CD4-positive, CD25-positive, alpha-beta regulatory T cell (primary cell): ENCODE measurements at regions not wholly inside any gene's neighbourhood (a gene's known extent, or its start where the extent isn't known, plus 50 kb on each side); places are given as distances from the start of the nearest gene placed in this dataset.

ENCODE experiments used
- ATAC-seq, 2 donors: fragments of 150-1000 bp; cut with Tn5 transposase; one replicate each; pipeline ENCODE4 v1.10.0; 2021; ENCODE audit warnings: low read depth in 2 of 2, moderate number of reproducible peaks in 2 of 2, moderate library complexity in 1 of 2
- DNase-seq, 3 donors: peaks; one replicate each; pipeline versions ENCODE4 v3.0.0 to v3.0.0-alpha.2; 2012 to 2022; ENCODE audit warnings: mixed read lengths in 1 of 3
- H3K27ac ChIP-seq: one replicate; pipeline ENCODE4 v1.7.0; 2013; ENCODE audit warnings: mild to moderate bottlenecking, low read length; ENCODE audit not compliant: insufficient read depth, poor library complexity, severe bottlenecking
- H3K27me3 ChIP-seq: one replicate; pipeline ENCODE4 v1.7.0; 2013; ENCODE audit warnings: low read length; ENCODE audit not compliant: control insufficient read depth, insufficient read depth
- H3K36me3 ChIP-seq: one replicate; pipeline ENCODE4 v1.7.0; 2013; ENCODE audit warnings: mild to moderate bottlenecking, low read length, moderate library complexity; ENCODE audit not compliant: control insufficient read depth, insufficient read depth
- H3K4me1 ChIP-seq: 2 replicates; pipeline ENCODE4 v1.7.0; 2013; ENCODE audit warnings: mild to moderate bottlenecking, low read length; ENCODE audit not compliant: insufficient read depth, control insufficient read depth, poor library complexity, severe bottlenecking
- H3K4me3 ChIP-seq: one replicate; pipeline ENCODE4 v1.7.0; 2013; ENCODE audit warnings: low read depth, mild to moderate bottlenecking, low read length, moderate library complexity
- H3K9me3 ChIP-seq, 2 experiments: 1 replicate in 1 of 2; 2 replicates in 1 of 2; pipeline ENCODE4 v1.7.0; 2013; ENCODE audit warnings: low read length in 2 of 2, mild to moderate bottlenecking in 1 of 2, moderate library complexity in 1 of 2; ENCODE audit not compliant: control insufficient read depth in 2 of 2
- H3K27ac Mint-ChIP-seq, 3 donors: one replicate each; pipeline ENCODE4 v1.8.0; 2020 to 2022; ENCODE audit warnings: mild to moderate bottlenecking in 3 of 3, mixed read lengths in 3 of 3, moderate library complexity in 2 of 3
- H3K27me3 Mint-ChIP-seq: one replicate; pipeline ENCODE4 v1.8.0; 2022; ENCODE audit warnings: mild to moderate bottlenecking, mixed read lengths
- H3K36me3 Mint-ChIP-seq: one replicate; pipeline ENCODE4 v1.8.0; 2020; ENCODE audit warnings: mixed read lengths
- H3K4me1 Mint-ChIP-seq, 4 donors: one replicate each; pipeline ENCODE4 v1.8.0; 2020 to 2022; ENCODE audit warnings: mixed read lengths in 4 of 4, mild to moderate bottlenecking in 1 of 4
- H3K4me3 Mint-ChIP-seq, 4 donors: one replicate each; pipeline ENCODE4 v1.8.0; 2020 to 2022; ENCODE audit warnings: mild to moderate bottlenecking in 4 of 4, mixed read lengths in 4 of 4, moderate library complexity in 3 of 4
- H3K9me3 Mint-ChIP-seq, 7 donors: one replicate each; pipeline ENCODE4 v1.8.0; 2020 to 2022; ENCODE audit warnings: mixed read lengths in 7 of 7, mild to moderate bottlenecking in 3 of 7, moderate library complexity in 2 of 7

DNA sequence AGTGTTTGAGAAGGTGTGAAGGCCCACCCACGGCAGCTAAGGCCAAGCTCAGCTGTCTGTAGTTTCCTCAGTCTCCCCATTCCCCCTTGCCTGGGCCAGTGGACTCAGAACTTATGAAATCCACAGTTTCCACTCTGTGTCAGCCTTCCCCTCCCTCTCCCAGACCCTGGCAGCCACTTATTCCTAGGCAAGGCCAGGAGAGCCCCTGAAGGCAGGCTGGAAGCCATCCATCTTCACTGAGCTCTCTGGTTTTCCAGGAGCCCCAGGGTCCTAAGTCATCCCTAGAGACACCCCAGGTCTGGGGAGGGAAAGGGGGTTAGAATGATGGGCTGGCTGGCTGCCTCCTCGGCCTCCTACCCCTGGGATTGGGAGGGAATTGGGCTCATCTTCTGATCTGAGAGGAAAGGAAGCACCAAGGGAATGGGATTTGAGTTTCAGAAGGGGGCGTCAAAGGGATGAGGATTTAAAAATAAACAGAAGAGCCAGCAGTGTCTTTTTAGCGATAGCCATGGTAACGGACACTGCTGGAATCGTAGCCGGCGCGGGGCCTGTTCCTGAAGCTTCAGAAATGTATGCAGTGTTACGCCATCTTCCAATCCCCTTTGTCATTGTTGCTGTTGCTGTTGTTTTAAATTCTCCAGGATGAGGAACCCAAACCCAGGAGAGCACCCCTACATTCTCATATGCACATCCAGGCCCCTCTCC, 561.1 kb upstream of the CADM1 start:
- Histone ChIP-seq H3K27ac (no peak overlapping the region), H3K27me3 (no peaks in the 10 kb centered on the region), H3K4me3 (no peak overlapping the region), H3K4me1 (no peaks in the 10 kb centered on the region), H3K9me3 (no peaks in the 10 kb centered on the region), H3K36me3 (no peaks in the 10 kb centered on the region)
- no peak overlapping the region for H3K27ac Mint-ChIP-seq
- no peak overlapping the region for H3K4me3 Mint-ChIP-seq
- DNase-seq (no peak), ATAC-seq (no peak)
- H3K27me3 Mint-ChIP-seq: peaks cover 8% of the 10 kb centered on the region
- H3K9me3 Mint-ChIP-seq: peaks cover 0 to 2% (median 0%) of the 10 kb centered on the region in 7 donors
- peaks cover 0 to 1% (median 0%) of the 10 kb centered on the region in 4 donors for H3K4me1 Mint-ChIP-seq
- H3K36me3 Mint-ChIP-seq: no peaks in the 10 kb centered on the region

DNA sequence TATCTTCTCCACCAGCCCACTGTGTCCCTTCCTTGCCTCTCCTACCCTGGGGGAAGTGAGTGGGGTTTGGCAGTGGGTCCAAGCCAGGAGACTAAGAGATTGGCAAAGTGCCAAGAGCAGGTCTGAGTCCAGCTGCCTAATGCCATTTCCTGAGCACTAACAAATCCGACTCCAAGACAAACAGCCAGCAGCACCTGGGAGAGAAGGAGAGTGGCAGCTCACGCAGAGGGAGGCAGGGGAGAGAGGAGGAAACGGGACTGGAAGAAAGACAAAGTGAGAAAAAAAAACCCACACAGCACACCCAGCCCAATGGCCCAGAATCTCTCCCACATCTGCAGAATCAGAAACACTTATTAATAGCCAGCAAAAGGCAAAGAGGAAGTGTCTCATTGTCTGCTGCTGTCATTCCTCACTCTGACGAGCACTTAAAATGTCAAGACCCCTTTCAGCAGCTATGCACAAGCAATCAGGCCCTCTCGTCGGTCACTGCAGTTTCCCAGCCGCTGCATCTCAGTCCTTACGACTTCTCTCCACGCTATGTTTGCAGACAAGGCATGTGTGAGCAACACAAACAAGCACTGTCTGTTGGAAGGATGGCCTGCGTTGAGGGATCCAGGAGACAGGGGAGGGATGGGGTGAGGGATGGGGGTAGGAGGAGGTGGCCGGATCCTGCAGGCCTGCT, 558.4 kb upstream of the CADM1 start:
- H3K4me3 ChIP-seq: no peak overlapping the region

DNA sequence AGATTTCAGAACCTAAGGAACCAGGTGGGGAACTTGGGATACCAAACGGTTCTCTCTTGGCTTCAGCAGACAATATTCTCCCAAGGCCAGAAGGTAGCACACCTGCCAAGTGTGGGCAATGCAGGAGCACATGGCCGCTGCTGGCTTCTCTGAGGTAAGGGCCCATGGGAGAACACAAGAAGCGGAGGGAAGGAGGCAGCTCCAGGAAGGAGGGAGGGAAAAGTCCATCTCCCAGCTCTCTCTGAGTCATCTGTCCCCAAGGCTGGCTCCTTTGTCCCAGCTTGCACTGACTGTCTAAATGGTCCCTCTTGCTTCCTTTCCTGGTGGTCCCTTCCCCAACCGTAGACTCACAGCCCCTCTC, 557.9 kb upstream of the CADM1 start:
- Histone ChIP-seq H3K9me3 (no peaks in the 10 kb centered on the region), H3K4me1 (no peaks in the 10 kb centered on the region), H3K27ac (no peak overlapping the region), H3K4me3 (no peak overlapping the region), H3K36me3 (no peaks in the 10 kb centered on the region), H3K27me3 (no peaks in the 10 kb centered on the region)
- Mint-ChIP-seq H3K9me3 (peaks cover 0 to 2% (median 0%) of the 10 kb centered on the region in 7 donors), H3K4me3 (no peak overlapping the region), H3K27me3 (peaks cover 10% of the 10 kb centered on the region), H3K36me3 (no peaks in the 10 kb centered on the region), H3K4me1 (peaks cover 0 to 1% (median 0%) of the 10 kb centered on the region in 4 donors), H3K27ac (no peak overlapping the region)
- ATAC-seq (no peak), DNase-seq (no peak)

More for the DNA sequence above, 558.4 kb upstream of the CADM1 start:
- Mint-ChIP-seq H3K27me3 (peaks cover 10% of the 10 kb centered on the region), H3K27ac (no peak overlapping the region), H3K36me3 (no peaks in the 10 kb centered on the region), H3K9me3 (peaks cover 0 to 2% (median 0%) of the 10 kb centered on the region in 7 donors), H3K4me3 (no peak overlapping the region), H3K4me1 (peaks cover 0 to 1% (median 0%) of the 10 kb centered on the region in 4 donors)
- no peaks in the 10 kb centered on the region for H3K4me1 ChIP-seq
- no peaks in the 10 kb centered on the region for H3K27me3 ChIP-seq
- ATAC-seq (no peak), DNase-seq (no peak)
- no peaks in the 10 kb centered on the region for H3K36me3 ChIP-seq
- H3K27ac ChIP-seq: no peak overlapping the region
- no peaks in the 10 kb centered on the region for H3K9me3 ChIP-seq

GRCh38 chr11:116061322-116061721, 557.1 kb upstream of the CADM1 start:
- Histone ChIP-seq H3K9me3 (no peaks in the 10 kb centered on the region), H3K27ac (no peak overlapping the region), H3K4me1 (no peaks in the 10 kb centered on the region), H3K36me3 (no peaks in the 10 kb centered on the region), H3K4me3 (no peak overlapping the region), H3K27me3 (no peaks in the 10 kb centered on the region)
- Mint-ChIP-seq H3K4me1 (peaks cover 0 to 1% (median 0%) of the 10 kb centered on the region in 4 donors), H3K27ac (no peak overlapping the region), H3K4me3 (no peak overlapping the region), H3K9me3 (peaks cover 0 to 2% (median 0%) of the 10 kb centered on the region in 7 donors), H3K36me3 (no peaks in the 10 kb centered on the region), H3K27me3 (peaks cover 10% of the 10 kb centered on the region)
- no peak for DNase-seq
- ATAC-seq: no peak

GRCh38 chr11:116059919-116060318, 555.7 kb upstream of the CADM1 start:
- DNase-seq: no peak
- H3K36me3 ChIP-seq: no peaks in the 10 kb centered on the region
- Mint-ChIP-seq H3K4me3 (no peak overlapping the region), H3K4me1 (peaks cover 0 to 1% (median 0%) of the 10 kb centered on the region in 4 donors), H3K9me3 (peaks cover 0 to 2% (median 0%) of the 10 kb centered on the region in 7 donors), H3K27me3 (peaks cover 10% of the 10 kb centered on the region), H3K36me3 (no peaks in the 10 kb centered on the region), H3K27ac (no peak overlapping the region)
- no peak overlapping the region for H3K4me3 ChIP-seq
- no peak overlapping the region for H3K27ac ChIP-seq
- H3K4me1 ChIP-seq: no peaks in the 10 kb centered on the region
- no peaks in the 10 kb centered on the region for H3K9me3 ChIP-seq
- H3K27me3 ChIP-seq: no peaks in the 10 kb centered on the region
- no peak for ATAC-seq

DNA sequence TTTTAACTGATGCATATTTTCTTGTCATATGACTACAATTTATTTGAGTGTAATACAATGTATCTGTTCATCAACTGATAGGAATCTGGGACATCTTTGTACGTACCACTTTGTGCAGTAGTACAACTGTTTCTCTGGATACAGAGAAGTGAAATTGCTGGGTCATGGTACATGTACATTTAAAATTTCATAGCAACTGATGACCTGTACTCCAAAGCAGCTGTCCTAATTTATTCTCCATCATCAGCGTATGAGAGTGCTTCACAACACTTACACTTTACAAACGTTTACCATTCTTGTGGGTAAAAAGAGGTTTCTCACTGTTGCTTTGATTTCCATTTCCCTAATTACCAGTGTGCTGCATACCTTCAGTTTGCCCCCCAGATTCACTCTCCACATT, 552.8 kb upstream of the CADM1 start:
- H3K27me3 ChIP-seq: peaks cover 4% of the 10 kb centered on the region
- Mint-ChIP-seq H3K9me3 (peaks cover 0 to 2% (median 0%) of the 10 kb centered on the region in 7 donors), H3K27me3 (peaks cover 10% of the 10 kb centered on the region), H3K27ac (no peak overlapping the region), H3K4me3 (no peak overlapping the region), H3K4me1 (no peaks in the 10 kb centered on the region), H3K36me3 (no peaks in the 10 kb centered on the region)
- no peak overlapping the region for H3K27ac ChIP-seq
- H3K4me1 ChIP-seq: no peaks in the 10 kb centered on the region
- DNase-seq (no peak), ATAC-seq (no peak)
- H3K36me3 ChIP-seq: no peaks in the 10 kb centered on the region
- no peaks in the 10 kb centered on the region for H3K9me3 ChIP-seq
- no peak overlapping the region for H3K4me3 ChIP-seq

DNA sequence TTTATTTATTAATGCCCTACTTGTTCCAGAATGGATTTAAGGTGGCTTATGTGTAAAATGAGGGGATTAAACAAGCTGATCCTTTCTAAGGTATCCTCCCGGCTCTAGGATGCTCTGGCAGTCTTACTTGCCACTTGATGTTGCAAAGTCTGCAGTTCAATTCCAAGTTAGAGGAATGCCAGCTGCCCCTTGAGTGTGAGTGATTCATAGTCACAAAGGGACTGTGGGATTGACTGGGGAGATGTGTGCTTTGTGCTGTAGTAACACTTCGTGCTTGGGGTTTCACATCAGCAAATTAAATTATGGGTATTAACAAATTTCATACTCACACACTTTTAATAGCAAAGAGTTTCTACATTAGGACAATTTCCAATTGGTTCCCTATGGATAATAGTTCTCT, 550.8 kb upstream of the CADM1 start:
- Histone ChIP-seq H3K4me3 (no peak overlapping the region), H3K9me3 (no peaks in the 10 kb centered on the region), H3K4me1 (no peaks in the 10 kb centered on the region), H3K27ac (no peak overlapping the region), H3K36me3 (no peaks in the 10 kb centered on the region), H3K27me3 (peaks cover 4% of the 10 kb centered on the region)
- H3K4me1 Mint-ChIP-seq: no peaks in the 10 kb centered on the region
- ATAC-seq (no peak), DNase-seq (no peak)
- H3K27me3 Mint-ChIP-seq: no peaks in the 10 kb centered on the region
- peaks cover 0 to 2% (median 0%) of the 10 kb centered on the region in 7 donors for H3K9me3 Mint-ChIP-seq
- H3K4me3 Mint-ChIP-seq: no peak overlapping the region
- no peak overlapping the region for H3K27ac Mint-ChIP-seq
- H3K36me3 Mint-ChIP-seq: no peaks in the 10 kb centered on the region

DNA sequence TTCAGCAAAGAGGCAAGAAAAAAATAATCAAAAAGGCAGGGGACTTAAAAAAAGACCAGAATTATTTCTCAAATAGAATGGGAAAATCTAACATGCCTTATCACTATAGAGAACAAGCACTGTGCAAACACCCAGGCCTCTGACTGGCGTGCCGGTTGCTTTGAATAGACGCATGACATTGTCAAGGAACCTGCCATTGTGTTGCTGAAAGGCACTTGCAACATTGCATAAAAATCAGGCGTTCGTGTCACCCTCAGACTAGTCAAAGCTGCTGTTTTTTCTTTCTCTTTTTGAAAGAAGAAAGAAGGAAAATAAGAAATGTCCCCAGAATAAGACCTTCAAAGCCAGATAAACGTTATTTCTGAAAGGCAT, 549.3 kb upstream of the CADM1 start:
- Mint-ChIP-seq H3K9me3 (peaks cover 0 to 2% (median 0%) of the 10 kb centered on the region in 7 donors), H3K36me3 (no peaks in the 10 kb centered on the region), H3K4me1 (no peaks in the 10 kb centered on the region), H3K27me3 (no peaks in the 10 kb centered on the region), H3K4me3 (no peak overlapping the region), H3K27ac (no peak overlapping the region)
- Histone ChIP-seq H3K27ac (no peak overlapping the region), H3K27me3 (peaks cover 4% of the 10 kb centered on the region), H3K36me3 (no peaks in the 10 kb centered on the region), H3K4me3 (no peak overlapping the region), H3K4me1 (no peaks in the 10 kb centered on the region), H3K9me3 (no peaks in the 10 kb centered on the region)
- ATAC-seq: no peak
- no peak for DNase-seq
